ENCODE measurements at regions not wholly inside any gene's neighbourhood (a gene's known extent, or its start where the extent isn't known, plus 50 kb on each side); places are given as distances from the start of the nearest gene placed in this dataset.
A peak's percentile ranks its signal among the peaks of the same experiment; 100 is the strongest.

GRCh38 chr11:19445771-19446170, 205.0 kb upstream of the E2F8 start:
- Histone ChIP-seq H3K4me2 (ENCODE audit: insufficient read depth, low read length) (no peak overlapping the region), H3K4me3 (no peak overlapping the region), H3K9me3 (replicated peaks; ENCODE audit: control insufficient read depth, insufficient read depth, low read depth, low read length) (no peaks in the 10 kb centered on the region), H3K79me2 (ENCODE audit: control insufficient read depth, insufficient read depth, low read length) (no peaks in the 10 kb centered on the region), H3K27ac (ENCODE audit: extremely low read depth, low read depth, low read length) (no peak overlapping the region), H2AFZ (ENCODE audit: low read depth, low read length) (no peak overlapping the region), H3K9me1 (ENCODE audit: control insufficient read depth, insufficient read depth, low read length) (peaks cover 6% of the 10 kb centered on the region), H3K36me3 (ENCODE audit: control insufficient read depth, insufficient read depth, low read length) (no peaks in the 10 kb centered on the region), H3K4me1 (replicated peaks in 1 of 2; ENCODE audit: control insufficient read depth in 2 of 2, insufficient read depth in 2 of 2, low read length in 2 of 2) (peaks cover 18 to 28% of the 10 kb centered on the region in 2 experiments), H3K9ac (ENCODE audit: insufficient read depth in 1 of 2, low read depth in 2 of 2, low read length in 2 of 2) (no peak overlapping the region), H4K20me1 (replicated peaks; ENCODE audit: control insufficient read depth, insufficient read depth, low read length) (peaks cover 4% of the 10 kb centered on the region; the same call in 1 of the 2 replicates), H3K27me3 (ENCODE audit: control insufficient read depth in 2 of 2, insufficient read depth in 2 of 2, low read length in 2 of 2) (peaks cover under 1 to 22% of the 10 kb centered on the region in 2 experiments; a peak in 4 of 5 replicates)
- ChIA-PET POLR2A (interaction anchor here (0.5 to 1.1 kb wide), 3 partner anchors 11 to 231 kb away, joined by 3 to 4 read pairs (median 3); no protein-coding TSS in a partner anchor), CTCF (ENCODE audit: low intra/inter-chr PET ratio) (no interaction called here)
- intact Hi-C loops (cut with micrococcal nuclease) (no loop called here), in situ Hi-C loops (cut with MboI) (no loop called here)
- no TSS peak for BruUV-seq (replicated peaks)
- 3% methylated on average over 2 of the region's 2 CpGs for WGBS (ENCODE audit: insufficient coverage, low coverage, missing lambda C conversion rate)
- TF ChIP-seq BRF1 (IDR thresholded peaks at IDR 0.05; ENCODE audit: borderline replicate concordance, extremely low read depth, insufficient read length) (no peak), RBM25 (IDR thresholded peaks at IDR 0.05; ENCODE audit: low read depth, low read length, severe bottlenecking) (peak; percentile 80), GTF3C2 (IDR thresholded peaks at IDR 0.05; ENCODE audit: borderline replicate concordance, extremely low read depth, insufficient read length) (no peak), FOXA3 (CRISPR knock-in tag; conservative IDR thresholded peaks at IDR 0.05 in 1 of 2, IDR thresholded peaks at IDR 0.05 in 1 of 2) (peak in 1 of 2 experiments; percentile 44; a peak in 1 of 4 replicates)
- no peak for DNase-seq (ENCODE audit: extremely low read depth in 1 of 4, low spot score in 3 of 4)
- ATAC-seq, result no peak
- FAIRE-seq, result no peak
